Parathyroid adenoma (tissue), 2 donors: ENCODE measurements at regions not wholly inside any gene's neighbourhood (a gene's known extent, or its start where the extent isn't known, plus 50 kb on each side); places are given as distances from the start of the nearest gene placed in this dataset.

ENCODE experiments used
- H2AFZ ChIP-seq: fragments of 300-600 bp; sonication (generic); one replicate; pipeline ENCODE4 v1.7.0; 2017; ENCODE audit warnings: antibody characterized with exemption, mild to moderate bottlenecking
- H3K27ac ChIP-seq: fragments of 300-600 bp; sonication (generic); one replicate; pipeline ENCODE4 v1.7.0; 2017
- H3K27me3 ChIP-seq: fragments of 300-600 bp; sonication (generic); one replicate; pipeline ENCODE4 v1.7.0; 2017; ENCODE audit warnings: low read length; ENCODE audit not compliant: control insufficient read depth, insufficient read depth
- H3K36me3 ChIP-seq: fragments of 300-600 bp; sonication (generic); one replicate; pipeline ENCODE4 v1.7.0; 2017; ENCODE audit warnings: low read length; ENCODE audit not compliant: control insufficient read depth, insufficient read depth
- H3K4me1 ChIP-seq: fragments of 300-600 bp; sonication (generic); one replicate; pipeline ENCODE4 v1.7.0; 2017; ENCODE audit warnings: control low read depth
- H3K4me2 ChIP-seq: fragments of 300-600 bp; sonication (generic); one replicate; pipeline ENCODE4 v1.7.0; 2017; ENCODE audit warnings: low read length
- H3K4me3 ChIP-seq: fragments of 300-600 bp; sonication (generic); one replicate; pipeline ENCODE4 v1.7.0; 2017; ENCODE audit warnings: low read depth, low read length
- H3K79me2 ChIP-seq: fragments of 300-600 bp; sonication (generic); one replicate; pipeline ENCODE4 v1.7.0; 2017; ENCODE audit warnings: control low read depth
- H3K9ac ChIP-seq: fragments of 300-600 bp; sonication (generic); one replicate; pipeline ENCODE4 v1.7.0; 2017; ENCODE audit warnings: mild to moderate bottlenecking
- H3K9me3 ChIP-seq: fragments of 300-600 bp; sonication (generic); one replicate; pipeline ENCODE4 v1.7.0; 2017; ENCODE audit warnings: low read length; ENCODE audit not compliant: control insufficient read depth
- CTCF ChIP-seq: fragments of 300-600 bp; sonication (generic); IDR thresholded peaks from one replicate; pipeline ENCODE4 v1.7.0; 2017; ENCODE audit warnings: antibody characterized with exemption, mild to moderate bottlenecking
- donor health status: primary hyperparathyroidism.

- Histone ChIP-seq H3K27me3 (no peaks in the 10 kb centered on the region), H3K4me1 (no peaks in the 10 kb centered on the region), H3K4me3 (no peak overlapping the region), H3K79me2 (no peaks in the 10 kb centered on the region), H3K4me2 (no peak overlapping the region), H3K27ac (no peak overlapping the region), H3K36me3 (no peaks in the 10 kb centered on the region), H3K9me3 (no peaks in the 10 kb centered on the region), H2AFZ (no peak overlapping the region), H3K9ac (no peak overlapping the region)
- no peak for TF ChIP-seq CTCF
Measured at GRCh38 chr4:112751447-112751846, 114.5 kb downstream of the LARP7 start.

GRCh38 chr4:112752061-112752460, 115.1 kb downstream of the LARP7 start:
- H3K36me3 ChIP-seq, result no peaks in the 10 kb centered on the region

GRCh38 chr4:112752510-112752909, 115.6 kb downstream of the LARP7 start:
- no peak overlapping the region for H2AFZ ChIP-seq
- H3K9ac ChIP-seq, result no peak overlapping the region
- no peak for TF ChIP-seq CTCF
- no peaks in the 10 kb centered on the region for H3K9me3 ChIP-seq
- H3K36me3 ChIP-seq, result no peaks in the 10 kb centered on the region
- H3K79me2 ChIP-seq, result no peaks in the 10 kb centered on the region
- H3K27me3 ChIP-seq, result no peaks in the 10 kb centered on the region
- H3K4me3 ChIP-seq, result no peak overlapping the region
- H3K4me2 ChIP-seq, result no peak overlapping the region
- no peaks in the 10 kb centered on the region for H3K4me1 ChIP-seq
- no peak overlapping the region for H3K27ac ChIP-seq

More at GRCh38 chr4:112752061-112752460, 115.1 kb downstream of the LARP7 start:
- no peaks in the 10 kb centered on the region for H3K79me2 ChIP-seq
- no peak overlapping the region for H3K4me2 ChIP-seq
- no peak overlapping the region for H2AFZ ChIP-seq
- no peak for TF ChIP-seq CTCF
- no peak overlapping the region for H3K27ac ChIP-seq
- no peak overlapping the region for H3K9ac ChIP-seq
- H3K9me3 ChIP-seq, result no peaks in the 10 kb centered on the region
- H3K27me3 ChIP-seq, result no peaks in the 10 kb centered on the region
- H3K4me1 ChIP-seq, result no peaks in the 10 kb centered on the region
- H3K4me3 ChIP-seq, result no peak overlapping the region

GRCh38 chr4:112753333-112753732, 116.4 kb downstream of the LARP7 start:
- no peaks in the 10 kb centered on the region for H3K4me1 ChIP-seq
- no peak for TF ChIP-seq CTCF
- no peak overlapping the region for H3K9ac ChIP-seq
- H3K79me2 ChIP-seq, result no peaks in the 10 kb centered on the region
- H3K4me2 ChIP-seq, result no peak overlapping the region
- no peaks in the 10 kb centered on the region for H3K27me3 ChIP-seq
- H2AFZ ChIP-seq, result no peak overlapping the region
- H3K4me3 ChIP-seq, result no peak overlapping the region
- H3K36me3 ChIP-seq, result no peaks in the 10 kb centered on the region
- no peak overlapping the region for H3K27ac ChIP-seq
- no peaks in the 10 kb centered on the region for H3K9me3 ChIP-seq

- Histone ChIP-seq H3K9me3 (no peaks in the 10 kb centered on the region), H3K4me1 (no peaks in the 10 kb centered on the region), H2AFZ (no peak overlapping the region), H3K27me3 (no peaks in the 10 kb centered on the region), H3K4me2 (no peak overlapping the region), H3K79me2 (no peaks in the 10 kb centered on the region), H3K36me3 (no peaks in the 10 kb centered on the region), H3K4me3 (no peak overlapping the region), H3K27ac (no peak overlapping the region), H3K9ac (no peak overlapping the region)
- no peak for TF ChIP-seq CTCF
Measured at GRCh38 chr4:112759313-112759712, 122.4 kb downstream of the LARP7 start.
